WTC11 (cell line): ENCODE measurements at regions not wholly inside any gene's neighbourhood (a gene's known extent, or its start where the extent isn't known, plus 50 kb on each side); places are given as distances from the start of the nearest gene placed in this dataset.

Experiments
- ATAC-seq: fragments of 200-7000 bp; cut with Tn5 transposase; 2 replicates; pipeline ENCODE4 v1.10.0; 2021; ENCODE audit warnings: mild to moderate bottlenecking, moderate library complexity
- CTCF ChIA-PET: fragments of 300-600 bp; sonication (Branson Sonifier 250); formaldehyde crosslinking; loops from one replicate; lab custom pipeline; 2021; ENCODE audit warnings: antibody characterized with exemption; lab: Charles Lee
- POLR2A ChIA-PET: fragments of 350-600 bp; sonication (Branson Sonifier 250); formaldehyde crosslinking; loops from one replicate; lab custom pipeline; 2021; ENCODE audit warnings: antibody characterized with exemption; lab: Charles Lee
- DNase-seq: peaks from one replicate; pipeline ENCODE4 v3.0.0; 2021; ENCODE audit warnings: low spot score
- H3K27ac Mint-ChIP-seq: 2 replicates; pipeline ENCODE4 v1.8.0; 2021; ENCODE audit warnings: mixed read lengths
- H3K27me3 Mint-ChIP-seq: 2 replicates; pipeline ENCODE4 v1.8.0; 2021; ENCODE audit warnings: low read depth, mild to moderate bottlenecking, moderate library complexity, mixed read lengths
- H3K36me3 Mint-ChIP-seq: 2 replicates; pipeline ENCODE4 v1.8.0; 2021; ENCODE audit warnings: mixed read lengths
- H3K4me1 Mint-ChIP-seq: 2 replicates; pipeline ENCODE4 v1.8.0; 2022; ENCODE audit warnings: mixed read lengths
- H3K4me3 Mint-ChIP-seq: 2 replicates; pipeline ENCODE4 v1.8.0; 2021; ENCODE audit warnings: mild to moderate bottlenecking, moderate library complexity, mixed read lengths
- H3K9me3 Mint-ChIP-seq: 2 replicates; pipeline ENCODE4 v1.8.0; 2021; ENCODE audit warnings: mixed read lengths
- ATF1 ChIP-seq: sonication (generic); formaldehyde crosslinking; IDR thresholded peaks from 2 replicates; pipeline ENCODE4 v1.8.1; 2023; ENCODE audit warnings: mild to moderate bottlenecking, moderate library complexity, missing genetic modification reagents
- ESRRA ChIP-seq: sonication (generic); formaldehyde crosslinking; IDR thresholded peaks from 2 replicates; pipeline ENCODE4 v1.8.1; 2022; ENCODE audit warnings: mild to moderate bottlenecking, missing genetic modification reagents, borderline replicate concordance
- HMGA2 ChIP-seq: fragments of 250-450 bp; sonication (Bioruptor Pico); IDR thresholded peaks from 2 replicates; pipeline ENCODE4 v1.4.0; 2021; ENCODE audit warnings: mild to moderate bottlenecking, moderate library complexity
- NR3C1 ChIP-seq: sonication (generic); formaldehyde crosslinking; conservative IDR thresholded peaks from 2 replicates; pipeline ENCODE4 v1.8.1; 2023; ENCODE audit warnings: low read depth, mild to moderate bottlenecking, missing genetic modification reagents
- RORB ChIP-seq: fragments of 250-450 bp; sonication (Bioruptor Pico); IDR thresholded peaks from 2 replicates; pipeline ENCODE4 v1.9.0; 2021; ENCODE audit warnings: mild to moderate bottlenecking
- SOX15 ChIP-seq: fragments of 250-450 bp; sonication (Bioruptor Pico); IDR thresholded peaks from 2 replicates; pipeline ENCODE4 v1.9.0; 2021; ENCODE audit warnings: mild to moderate bottlenecking
- TF ChIP-seq, protein P1 (sequence below): sonication (generic); formaldehyde crosslinking; IDR thresholded peaks from 2 replicates; pipeline ENCODE4 v1.8.0; 2023; ENCODE audit warnings: missing genetic modification reagents, mild to moderate bottlenecking, borderline replicate concordance
- TF ChIP-seq, protein P2 (sequence below): fragments of 250-450 bp; sonication (Bioruptor Pico); IDR thresholded peaks from 2 replicates; pipeline ENCODE4 v1.9.0; 2021; ENCODE audit warnings: mild to moderate bottlenecking, borderline replicate concordance
- TF ChIP-seq, protein P3 (sequence below): fragments of 250-450 bp; sonication (Bioruptor Pico); IDR thresholded peaks from 2 replicates; pipeline ENCODE4 v2.1.2; 2022; ENCODE audit warnings: mild to moderate bottlenecking, moderate library complexity
- TF ChIP-seq, protein P4 (sequence below): sonication (generic); formaldehyde crosslinking; IDR thresholded peaks from 2 replicates; pipeline ENCODE4 v1.8.1; 2023; ENCODE audit warnings: mild to moderate bottlenecking, missing genetic modification reagents, moderate library complexity

DNA sequence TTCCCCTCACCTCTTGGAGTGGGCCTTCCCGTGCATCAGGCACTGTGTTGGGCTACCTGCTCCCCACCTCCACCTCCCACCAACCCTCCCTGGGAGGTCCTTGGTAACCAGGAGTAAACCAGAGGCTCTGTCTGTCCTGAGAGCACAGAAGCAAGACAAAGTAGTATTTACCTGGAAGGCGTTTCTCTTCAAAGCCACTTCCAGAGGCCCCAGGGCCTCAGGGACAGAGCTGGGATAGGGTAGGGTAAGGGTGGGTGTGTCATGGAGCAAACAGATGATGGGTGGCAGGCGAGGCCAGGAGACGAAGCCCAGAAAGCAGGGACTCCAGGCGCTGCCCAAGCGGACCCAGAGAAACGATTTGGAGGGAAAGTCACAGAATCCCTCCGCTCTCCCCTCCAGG, 77.2 kb upstream of the TARDBP start:
- ChIA-PET POLR2A (no interaction called here), CTCF (interaction anchor here (1.3 kb wide), 1 partner anchor 27 kb away, joined by 3 read pairs; no protein-coding TSS in a partner anchor)
- Mint-ChIP-seq H3K4me3 (no peak overlapping the region), H3K27me3 (no peaks in the 10 kb centered on the region; the same call in 1 of the 2 replicates), H3K4me1 (peaks cover 17% of the 10 kb centered on the region), H3K36me3 (no peaks in the 10 kb centered on the region), H3K27ac (no peak overlapping the region), H3K9me3 (no peaks in the 10 kb centered on the region)
- ATAC-seq (no peak), DNase-seq (no peak)
- no peak for TF ChIP-seq RORB
- no peak for TF ChIP-seq SOX15 (CRISPR knock-in tag)

DNA sequence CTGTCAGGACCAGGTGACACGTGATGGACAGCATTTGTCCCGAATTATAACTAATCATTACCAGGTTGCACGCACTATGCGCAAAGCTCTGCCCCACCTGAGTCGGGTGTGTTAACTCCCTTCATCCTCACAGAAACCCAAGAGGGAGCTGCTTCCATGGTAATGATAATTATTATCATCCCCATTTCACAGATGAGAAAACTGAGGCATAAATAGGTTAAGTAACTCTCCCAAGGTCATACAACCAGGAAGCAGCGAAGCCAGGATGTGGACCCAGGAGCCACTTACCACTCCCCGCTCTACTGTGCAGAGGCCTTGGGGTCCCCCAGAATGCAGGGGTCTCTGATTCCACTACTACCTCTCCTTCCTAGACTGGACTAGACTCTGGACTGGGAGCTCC, 76.7 kb upstream of the TARDBP start:
- H3K36me3 Mint-ChIP-seq: no peaks in the 10 kb centered on the region
- H3K9me3 Mint-ChIP-seq: no peaks in the 10 kb centered on the region
- DNase-seq: no peak
- no peaks in the 10 kb centered on the region; the same call in 1 of the 2 replicates for H3K27me3 Mint-ChIP-seq
- no peak overlapping the region for H3K27ac Mint-ChIP-seq
- H3K4me1 Mint-ChIP-seq: peaks cover 17% of the 10 kb centered on the region
- ChIA-PET CTCF (interaction anchor here (1.3 kb wide), 1 partner anchor 27 kb away, joined by 3 read pairs; no protein-coding TSS in a partner anchor), POLR2A (no interaction called here)
- no peak overlapping the region for H3K4me3 Mint-ChIP-seq
- TF ChIP-seq, protein P1, sequence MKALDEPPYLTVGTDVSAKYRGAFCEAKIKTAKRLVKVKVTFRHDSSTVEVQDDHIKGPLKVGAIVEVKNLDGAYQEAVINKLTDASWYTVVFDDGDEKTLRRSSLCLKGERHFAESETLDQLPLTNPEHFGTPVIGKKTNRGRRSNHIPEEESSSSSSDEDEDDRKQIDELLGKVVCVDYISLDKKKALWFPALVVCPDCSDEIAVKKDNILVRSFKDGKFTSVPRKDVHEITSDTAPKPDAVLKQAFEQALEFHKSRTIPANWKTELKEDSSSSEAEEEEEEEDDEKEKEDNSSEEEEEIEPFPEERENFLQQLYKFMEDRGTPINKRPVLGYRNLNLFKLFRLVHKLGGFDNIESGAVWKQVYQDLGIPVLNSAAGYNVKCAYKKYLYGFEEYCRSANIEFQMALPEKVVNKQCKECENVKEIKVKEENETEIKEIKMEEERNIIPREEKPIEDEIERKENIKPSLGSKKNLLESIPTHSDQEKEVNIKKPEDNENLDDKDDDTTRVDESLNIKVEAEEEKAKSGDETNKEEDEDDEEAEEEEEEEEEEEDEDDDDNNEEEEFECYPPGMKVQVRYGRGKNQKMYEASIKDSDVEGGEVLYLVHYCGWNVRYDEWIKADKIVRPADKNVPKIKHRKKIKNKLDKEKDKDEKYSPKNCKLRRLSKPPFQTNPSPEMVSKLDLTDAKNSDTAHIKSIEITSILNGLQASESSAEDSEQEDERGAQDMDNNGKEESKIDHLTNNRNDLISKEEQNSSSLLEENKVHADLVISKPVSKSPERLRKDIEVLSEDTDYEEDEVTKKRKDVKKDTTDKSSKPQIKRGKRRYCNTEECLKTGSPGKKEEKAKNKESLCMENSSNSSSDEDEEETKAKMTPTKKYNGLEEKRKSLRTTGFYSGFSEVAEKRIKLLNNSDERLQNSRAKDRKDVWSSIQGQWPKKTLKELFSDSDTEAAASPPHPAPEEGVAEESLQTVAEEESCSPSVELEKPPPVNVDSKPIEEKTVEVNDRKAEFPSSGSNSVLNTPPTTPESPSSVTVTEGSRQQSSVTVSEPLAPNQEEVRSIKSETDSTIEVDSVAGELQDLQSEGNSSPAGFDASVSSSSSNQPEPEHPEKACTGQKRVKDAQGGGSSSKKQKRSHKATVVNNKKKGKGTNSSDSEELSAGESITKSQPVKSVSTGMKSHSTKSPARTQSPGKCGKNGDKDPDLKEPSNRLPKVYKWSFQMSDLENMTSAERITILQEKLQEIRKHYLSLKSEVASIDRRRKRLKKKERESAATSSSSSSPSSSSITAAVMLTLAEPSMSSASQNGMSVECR (CRISPR knock-in tag): no peak
- TF ChIP-seq, protein P2, sequence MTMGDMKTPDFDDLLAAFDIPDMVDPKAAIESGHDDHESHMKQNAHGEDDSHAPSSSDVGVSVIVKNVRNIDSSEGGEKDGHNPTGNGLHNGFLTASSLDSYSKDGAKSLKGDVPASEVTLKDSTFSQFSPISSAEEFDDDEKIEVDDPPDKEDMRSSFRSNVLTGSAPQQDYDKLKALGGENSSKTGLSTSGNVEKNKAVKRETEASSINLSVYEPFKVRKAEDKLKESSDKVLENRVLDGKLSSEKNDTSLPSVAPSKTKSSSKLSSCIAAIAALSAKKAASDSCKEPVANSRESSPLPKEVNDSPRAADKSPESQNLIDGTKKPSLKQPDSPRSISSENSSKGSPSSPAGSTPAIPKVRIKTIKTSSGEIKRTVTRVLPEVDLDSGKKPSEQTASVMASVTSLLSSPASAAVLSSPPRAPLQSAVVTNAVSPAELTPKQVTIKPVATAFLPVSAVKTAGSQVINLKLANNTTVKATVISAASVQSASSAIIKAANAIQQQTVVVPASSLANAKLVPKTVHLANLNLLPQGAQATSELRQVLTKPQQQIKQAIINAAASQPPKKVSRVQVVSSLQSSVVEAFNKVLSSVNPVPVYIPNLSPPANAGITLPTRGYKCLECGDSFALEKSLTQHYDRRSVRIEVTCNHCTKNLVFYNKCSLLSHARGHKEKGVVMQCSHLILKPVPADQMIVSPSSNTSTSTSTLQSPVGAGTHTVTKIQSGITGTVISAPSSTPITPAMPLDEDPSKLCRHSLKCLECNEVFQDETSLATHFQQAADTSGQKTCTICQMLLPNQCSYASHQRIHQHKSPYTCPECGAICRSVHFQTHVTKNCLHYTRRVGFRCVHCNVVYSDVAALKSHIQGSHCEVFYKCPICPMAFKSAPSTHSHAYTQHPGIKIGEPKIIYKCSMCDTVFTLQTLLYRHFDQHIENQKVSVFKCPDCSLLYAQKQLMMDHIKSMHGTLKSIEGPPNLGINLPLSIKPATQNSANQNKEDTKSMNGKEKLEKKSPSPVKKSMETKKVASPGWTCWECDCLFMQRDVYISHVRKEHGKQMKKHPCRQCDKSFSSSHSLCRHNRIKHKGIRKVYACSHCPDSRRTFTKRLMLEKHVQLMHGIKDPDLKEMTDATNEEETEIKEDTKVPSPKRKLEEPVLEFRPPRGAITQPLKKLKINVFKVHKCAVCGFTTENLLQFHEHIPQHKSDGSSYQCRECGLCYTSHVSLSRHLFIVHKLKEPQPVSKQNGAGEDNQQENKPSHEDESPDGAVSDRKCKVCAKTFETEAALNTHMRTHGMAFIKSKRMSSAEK: no peak
- TF ChIP-seq HMGA2 (CRISPR knock-in tag) (no peak), ATF1 (CRISPR knock-in tag) (no peak), ESRRA (CRISPR knock-in tag) (no peak), NR3C1 (no peak)
- TF ChIP-seq, protein P3, sequence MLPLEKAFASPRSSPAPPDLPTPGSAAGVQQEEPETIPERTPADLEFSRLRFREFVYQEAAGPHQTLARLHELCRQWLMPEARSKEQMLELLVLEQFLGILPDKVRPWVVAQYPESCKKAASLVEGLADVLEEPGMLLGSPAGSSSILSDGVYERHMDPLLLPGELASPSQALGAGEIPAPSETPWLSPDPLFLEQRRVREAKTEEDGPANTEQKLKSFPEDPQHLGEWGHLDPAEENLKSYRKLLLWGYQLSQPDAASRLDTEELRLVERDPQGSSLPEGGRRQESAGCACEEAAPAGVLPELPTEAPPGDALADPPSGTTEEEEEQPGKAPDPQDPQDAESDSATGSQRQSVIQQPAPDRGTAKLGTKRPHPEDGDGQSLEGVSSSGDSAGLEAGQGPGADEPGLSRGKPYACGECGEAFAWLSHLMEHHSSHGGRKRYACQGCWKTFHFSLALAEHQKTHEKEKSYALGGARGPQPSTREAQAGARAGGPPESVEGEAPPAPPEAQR: no peak
- TF ChIP-seq, protein P4, sequence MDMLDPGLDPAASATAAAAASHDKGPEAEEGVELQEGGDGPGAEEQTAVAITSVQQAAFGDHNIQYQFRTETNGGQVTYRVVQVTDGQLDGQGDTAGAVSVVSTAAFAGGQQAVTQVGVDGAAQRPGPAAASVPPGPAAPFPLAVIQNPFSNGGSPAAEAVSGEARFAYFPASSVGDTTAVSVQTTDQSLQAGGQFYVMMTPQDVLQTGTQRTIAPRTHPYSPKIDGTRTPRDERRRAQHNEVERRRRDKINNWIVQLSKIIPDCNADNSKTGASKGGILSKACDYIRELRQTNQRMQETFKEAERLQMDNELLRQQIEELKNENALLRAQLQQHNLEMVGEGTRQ (CRISPR knock-in tag): no peak
- no peak for ATAC-seq
